ENCODE measurements at regions not wholly inside any gene's neighbourhood (a gene's known extent, or its start where the extent isn't known, plus 50 kb on each side); places are given as distances from the start of the nearest gene placed in this dataset.

- TF ChIP-seq GATA2 (IDR thresholded peaks at IDR 0.05; ENCODE audit: low read depth, low read length) (no peak), GATA3 (IDR thresholded peaks at IDR 0.05; ENCODE audit: low read depth, low read length) (no peak)
Observed at GRCh38 chr12:127170226-127171180, 1096.5 kb upstream of the TMEM132C start.

GRCh38 chr12:127172861-127173260 is 1094.1 kb upstream of the TMEM132C start:
- no peak for TF ChIP-seq GATA3 (IDR thresholded peaks at IDR 0.05; ENCODE audit: low read depth, low read length)
- no peak for TF ChIP-seq GATA2 (IDR thresholded peaks at IDR 0.05; ENCODE audit: low read depth, low read length)

GRCh38 chr12:127174881-127175280 is 1092.1 kb upstream of the TMEM132C start:
- TF ChIP-seq GATA3 (IDR thresholded peaks at IDR 0.05; ENCODE audit: low read depth, low read length) (no peak), GATA2 (IDR thresholded peaks at IDR 0.05; ENCODE audit: low read depth, low read length) (no peak)

- no peak for TF ChIP-seq GATA2 (IDR thresholded peaks at IDR 0.05; ENCODE audit: low read depth, low read length)
- TF ChIP-seq GATA3 (IDR thresholded peaks at IDR 0.05; ENCODE audit: low read depth, low read length), result no peak
Observed at GRCh38 chr12:127175361-127175760, 1091.6 kb upstream of the TMEM132C start.

- no peak for TF ChIP-seq GATA2 (IDR thresholded peaks at IDR 0.05; ENCODE audit: low read depth, low read length)
- TF ChIP-seq GATA3 (IDR thresholded peaks at IDR 0.05; ENCODE audit: low read depth, low read length), result no peak
Observed at GRCh38 chr12:127176804-127177203, 1090.2 kb upstream of the TMEM132C start.

- TF ChIP-seq GATA2 (IDR thresholded peaks at IDR 0.05; ENCODE audit: low read depth, low read length) (no peak), GATA3 (IDR thresholded peaks at IDR 0.05; ENCODE audit: low read depth, low read length) (no peak)
Observed at GRCh38 chr12:127178052-127178451, 1088.9 kb upstream of the TMEM132C start.

GRCh38 chr12:127178463-127178862 is 1088.5 kb upstream of the TMEM132C start:
- TF ChIP-seq GATA3 (IDR thresholded peaks at IDR 0.05; ENCODE audit: low read depth, low read length) (no peak), GATA2 (IDR thresholded peaks at IDR 0.05; ENCODE audit: low read depth, low read length) (peak; percentile 45)

- TF ChIP-seq GATA2 (IDR thresholded peaks at IDR 0.05; ENCODE audit: low read depth, low read length) (no peak), GATA3 (IDR thresholded peaks at IDR 0.05; ENCODE audit: low read depth, low read length) (no peak)
Observed at GRCh38 chr12:127179176-127179575, 1087.8 kb upstream of the TMEM132C start.

- TF ChIP-seq GATA2 (IDR thresholded peaks at IDR 0.05; ENCODE audit: low read depth, low read length), result no peak
- no peak for TF ChIP-seq GATA3 (IDR thresholded peaks at IDR 0.05; ENCODE audit: low read depth, low read length)
Observed at GRCh38 chr12:127182018-127182417, 1085.0 kb upstream of the TMEM132C start.

- TF ChIP-seq GATA3 (IDR thresholded peaks at IDR 0.05; ENCODE audit: low read depth, low read length) (no peak), GATA2 (IDR thresholded peaks at IDR 0.05; ENCODE audit: low read depth, low read length) (no peak)
Observed at GRCh38 chr12:127189992-127190391, 1077.0 kb upstream of the TMEM132C start.

- TF ChIP-seq GATA3 (IDR thresholded peaks at IDR 0.05; ENCODE audit: low read depth, low read length), result no peak
- no peak for TF ChIP-seq GATA2 (IDR thresholded peaks at IDR 0.05; ENCODE audit: low read depth, low read length)
Observed at GRCh38 chr12:127191129-127191528, 1075.8 kb upstream of the TMEM132C start.

GRCh38 chr12:127192391-127192790 is 1074.6 kb upstream of the TMEM132C start:
- no peak for TF ChIP-seq GATA2 (IDR thresholded peaks at IDR 0.05; ENCODE audit: low read depth, low read length)
- TF ChIP-seq GATA3 (IDR thresholded peaks at IDR 0.05; ENCODE audit: low read depth, low read length), result no peak

GRCh38 chr12:127193341-127193740 is 1073.6 kb upstream of the TMEM132C start:
- TF ChIP-seq GATA3 (IDR thresholded peaks at IDR 0.05; ENCODE audit: low read depth, low read length) (no peak), GATA2 (IDR thresholded peaks at IDR 0.05; ENCODE audit: low read depth, low read length) (no peak)

GRCh38 chr12:127194176-127194575 is 1072.8 kb upstream of the TMEM132C start:
- no peak for TF ChIP-seq GATA3 (IDR thresholded peaks at IDR 0.05; ENCODE audit: low read depth, low read length)
- TF ChIP-seq GATA2 (IDR thresholded peaks at IDR 0.05; ENCODE audit: low read depth, low read length), result no peak

All from SH-SY5Y (cell line).